ENCODE measurements at regions not wholly inside any gene's neighbourhood (a gene's known extent, or its start where the extent isn't known, plus 50 kb on each side); places are given as distances from the start of the nearest gene placed in this dataset.

DNA sequence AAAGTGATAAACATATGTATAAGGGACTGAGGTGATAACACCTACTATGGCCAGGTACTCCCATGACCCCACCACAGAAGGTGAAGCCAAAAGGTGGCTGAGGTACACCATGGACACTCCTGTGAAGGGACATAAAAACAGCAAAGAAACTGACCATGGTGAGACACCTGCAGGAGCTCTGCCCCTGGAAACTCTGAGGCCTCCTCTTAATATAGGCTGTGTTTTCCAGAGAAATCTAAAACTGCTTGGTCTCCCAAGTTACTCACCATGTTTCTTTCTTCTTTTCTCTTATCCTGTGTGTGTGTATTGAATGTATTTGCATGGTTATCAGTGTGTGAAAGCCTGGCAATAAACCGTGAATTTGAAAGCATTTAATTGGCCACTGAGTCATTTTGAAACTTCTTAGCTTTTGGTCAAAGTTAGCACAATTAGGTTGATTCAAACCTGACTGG is 739.3 kb upstream of the GCFC2 start:
- TF ChIP-seq, protein P1, sequence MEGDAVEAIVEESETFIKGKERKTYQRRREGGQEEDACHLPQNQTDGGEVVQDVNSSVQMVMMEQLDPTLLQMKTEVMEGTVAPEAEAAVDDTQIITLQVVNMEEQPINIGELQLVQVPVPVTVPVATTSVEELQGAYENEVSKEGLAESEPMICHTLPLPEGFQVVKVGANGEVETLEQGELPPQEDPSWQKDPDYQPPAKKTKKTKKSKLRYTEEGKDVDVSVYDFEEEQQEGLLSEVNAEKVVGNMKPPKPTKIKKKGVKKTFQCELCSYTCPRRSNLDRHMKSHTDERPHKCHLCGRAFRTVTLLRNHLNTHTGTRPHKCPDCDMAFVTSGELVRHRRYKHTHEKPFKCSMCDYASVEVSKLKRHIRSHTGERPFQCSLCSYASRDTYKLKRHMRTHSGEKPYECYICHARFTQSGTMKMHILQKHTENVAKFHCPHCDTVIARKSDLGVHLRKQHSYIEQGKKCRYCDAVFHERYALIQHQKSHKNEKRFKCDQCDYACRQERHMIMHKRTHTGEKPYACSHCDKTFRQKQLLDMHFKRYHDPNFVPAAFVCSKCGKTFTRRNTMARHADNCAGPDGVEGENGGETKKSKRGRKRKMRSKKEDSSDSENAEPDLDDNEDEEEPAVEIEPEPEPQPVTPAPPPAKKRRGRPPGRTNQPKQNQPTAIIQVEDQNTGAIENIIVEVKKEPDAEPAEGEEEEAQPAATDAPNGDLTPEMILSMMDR (IDR thresholded peaks at IDR 0.05): no peak
- no peak for TF ChIP-seq POLR2A (IDR thresholded peaks at IDR 0.05)
